ENCODE measurements at regions not wholly inside any gene's neighbourhood (a gene's known extent, or its start where the extent isn't known, plus 50 kb on each side); places are given as distances from the start of the nearest gene placed in this dataset.
"Not testable (repeated sequence)": the region's sequence is repeated elsewhere in the genome, so short reads cannot be mapped to it uniquely, and the experiment has no call there.

- H3K4ac ChIP-seq (ENCODE audit: low read depth, low read length); H2AK9ac ChIP-seq (replicated peaks; ENCODE audit: low read depth, low read length, poor library complexity); H4K91ac ChIP-seq (ENCODE audit: insufficient read depth, low read depth, low read length); H3K4me1 ChIP-seq (ENCODE audit: control insufficient read depth, insufficient read depth, low read length); H3K4me3 ChIP-seq (ENCODE audit: insufficient read depth, low read depth, low read length); in situ Hi-C loops (cut with MboI; ENCODE audit: low sequenced_read_pairs); H2AK5ac ChIP-seq (ENCODE audit: low read depth, low read length); H2BK120ac ChIP-seq (ENCODE audit: low read depth, low read length); POLR2A ChIA-PET (ENCODE audit: unreplicated experiment); H3K27me3 ChIP-seq (ENCODE audit: control insufficient read depth, insufficient read depth, low read length); intact Hi-C loops (cut with micrococcal nuclease); H3K4me2 ChIP-seq (ENCODE audit: low read depth, low read length); dilution Hi-C loops (cut with HindIII; ENCODE audit: low sequenced_read_pairs, unreplicated experiment); H3K36me3 ChIP-seq (ENCODE audit: control insufficient read depth, insufficient read depth, low read length); H3K18ac ChIP-seq (ENCODE audit: low read depth, low read length); H3K9me3 ChIP-seq (ENCODE audit: control insufficient read depth, insufficient read depth, low read length); H4K20me1 ChIP-seq (ENCODE audit: insufficient read depth, low read length); H2BK15ac ChIP-seq (ENCODE audit: low read depth, low read length); BruUV-seq (replicated peaks); H4K8ac ChIP-seq (ENCODE audit: low read depth in 2 of 2, low read length in 2 of 2); H3K9ac ChIP-seq (ENCODE audit: low read depth, low read length); DNase-seq; H4K5ac ChIP-seq (ENCODE audit: low read depth, low read length); H3K27ac ChIP-seq (ENCODE audit: insufficient read depth, low read length); H2AFZ ChIP-seq (replicated peaks; ENCODE audit: low read length, poor library complexity); H3K9me1 ChIP-seq (ENCODE audit: insufficient read depth, low read length); H2BK20ac ChIP-seq (ENCODE audit: low read depth, low read length); ATAC-seq (ENCODE audit: low read depth); H3K23ac ChIP-seq (ENCODE audit: low read depth, low read length); CTCF ChIA-PET; H2BK5ac ChIP-seq (ENCODE audit: low read depth, low read length, poor library complexity, severe bottlenecking); H3K14ac ChIP-seq (replicated peaks; ENCODE audit: low read depth, low read length); H3K56ac ChIP-seq (ENCODE audit: extremely low read depth, insufficient read depth, low read length): not testable (repeated sequence)
- H3K79me1 ChIP-seq (ENCODE audit: low read depth in 1 of 2, low read length in 2 of 2), result peaks cover 0 to 11% of the 10 kb centered on the region in 2 experiments; a peak in 1 of 4 replicates
- WGBS, 2 experiments (ENCODE audit: extremely low coverage in 2 of 2, insufficient read length in 1 of 2), result no CpG with 5 or more reads among the region's 3 CpGs
Measured at GRCh38 chr2:111367080-111367479, 246.4 kb downstream of the BCL2L11 start.

DNA sequence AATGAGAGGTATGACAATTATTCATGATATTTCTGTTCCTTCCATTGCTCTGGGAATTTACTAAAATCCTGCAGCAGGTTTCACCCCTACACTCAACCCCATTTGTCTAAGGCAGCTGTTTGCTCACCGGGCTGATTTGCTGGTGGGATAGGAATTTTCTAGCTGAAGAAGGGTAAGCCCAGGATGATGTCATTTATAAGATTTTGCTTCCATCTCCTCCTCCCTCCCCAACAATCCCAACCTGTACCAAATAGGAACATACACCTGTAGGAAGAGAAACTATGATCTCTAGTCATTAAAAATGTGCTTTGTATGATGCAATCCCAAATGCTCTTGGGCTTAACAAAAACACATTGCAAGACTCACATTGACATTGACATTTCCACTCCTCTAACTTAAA is 247.2 kb downstream of the BCL2L11 start:
- POLR2A ChIA-PET (ENCODE audit: unreplicated experiment); H4K5ac ChIP-seq (ENCODE audit: low read depth, low read length); H2BK120ac ChIP-seq (ENCODE audit: low read depth, low read length): not testable (repeated sequence)

More for the DNA sequence above, 247.2 kb downstream of the BCL2L11 start:
- H4K8ac ChIP-seq (ENCODE audit: low read depth in 2 of 2, low read length in 2 of 2); H2BK5ac ChIP-seq (ENCODE audit: low read depth, low read length, poor library complexity, severe bottlenecking); H3K4me3 ChIP-seq (ENCODE audit: insufficient read depth, low read depth, low read length); CTCF ChIA-PET; H3K56ac ChIP-seq (ENCODE audit: extremely low read depth, insufficient read depth, low read length); H2AK5ac ChIP-seq (ENCODE audit: low read depth, low read length); H2BK15ac ChIP-seq (ENCODE audit: low read depth, low read length); H4K91ac ChIP-seq (ENCODE audit: insufficient read depth, low read depth, low read length); H2AK9ac ChIP-seq (replicated peaks; ENCODE audit: low read depth, low read length, poor library complexity); H3K4me2 ChIP-seq (ENCODE audit: low read depth, low read length); H3K9me1 ChIP-seq (ENCODE audit: insufficient read depth, low read length); H3K27me3 ChIP-seq (ENCODE audit: control insufficient read depth, insufficient read depth, low read length); H3K27ac ChIP-seq (ENCODE audit: insufficient read depth, low read length); dilution Hi-C loops (cut with HindIII; ENCODE audit: low sequenced_read_pairs, unreplicated experiment); H3K4ac ChIP-seq (ENCODE audit: low read depth, low read length); H3K18ac ChIP-seq (ENCODE audit: low read depth, low read length); H3K4me1 ChIP-seq (ENCODE audit: control insufficient read depth, insufficient read depth, low read length); H3K23ac ChIP-seq (ENCODE audit: low read depth, low read length); H4K20me1 ChIP-seq (ENCODE audit: insufficient read depth, low read length); H3K36me3 ChIP-seq (ENCODE audit: control insufficient read depth, insufficient read depth, low read length); H3K14ac ChIP-seq (replicated peaks; ENCODE audit: low read depth, low read length); BruUV-seq (replicated peaks); H3K9me3 ChIP-seq (ENCODE audit: control insufficient read depth, insufficient read depth, low read length); in situ Hi-C loops (cut with MboI; ENCODE audit: low sequenced_read_pairs); H2AFZ ChIP-seq (replicated peaks; ENCODE audit: low read length, poor library complexity); H3K9ac ChIP-seq (ENCODE audit: low read depth, low read length); intact Hi-C loops (cut with micrococcal nuclease); H2BK20ac ChIP-seq (ENCODE audit: low read depth, low read length): not testable (repeated sequence)
- no CpG with 5 or more reads among the region's 1 CpG for WGBS, 2 experiments (ENCODE audit: extremely low coverage in 2 of 2, insufficient read length in 1 of 2)
- peak; percentile 62 for DNase-seq
- peaks cover 0 to 17% of the 10 kb centered on the region in 2 experiments; a peak in 1 of 4 replicates for H3K79me1 ChIP-seq (ENCODE audit: low read depth in 1 of 2, low read length in 2 of 2)
- ATAC-seq (ENCODE audit: low read depth), result peak; percentile 77
